Stimulated activated CD4-positive, alpha-beta T cell treated with anti-CD3 and anti-CD28 coated beads, TNF-alpha, amount 100 ng/mL, for 48 hours (primary cell): ENCODE measurements at regions not wholly inside any gene's neighbourhood (a gene's known extent, or its start where the extent isn't known, plus 50 kb on each side); places are given as distances from the start of the nearest gene placed in this dataset.

Experiments used
- DNase-seq, 3 donors: peaks; one replicate each; pipeline ENCODE4 v3.0.0-alpha.2; 2020; ENCODE audit warnings: low read depth in 3 of 3

DNA sequence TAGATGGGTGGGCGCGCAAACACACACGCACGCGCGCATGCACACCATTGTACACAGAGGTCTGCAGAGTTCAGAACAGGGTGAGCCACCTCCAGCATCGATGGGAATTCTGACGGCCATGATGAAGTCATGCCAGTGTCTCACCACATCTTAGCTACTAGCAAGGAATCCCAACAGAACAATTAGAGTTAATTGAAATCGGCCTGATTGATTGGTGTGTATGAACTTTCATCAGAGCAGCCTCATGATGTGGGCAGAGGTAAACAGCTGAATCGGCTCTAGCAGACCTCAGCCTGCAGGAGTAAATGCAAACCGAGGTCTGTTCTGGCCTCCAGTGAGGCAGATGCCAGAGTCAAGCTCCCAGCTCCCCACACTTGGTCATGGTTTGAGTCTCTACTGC is 200.6 kb downstream of the CBLN1 start:
- DNase-seq, result no peak

DNA sequence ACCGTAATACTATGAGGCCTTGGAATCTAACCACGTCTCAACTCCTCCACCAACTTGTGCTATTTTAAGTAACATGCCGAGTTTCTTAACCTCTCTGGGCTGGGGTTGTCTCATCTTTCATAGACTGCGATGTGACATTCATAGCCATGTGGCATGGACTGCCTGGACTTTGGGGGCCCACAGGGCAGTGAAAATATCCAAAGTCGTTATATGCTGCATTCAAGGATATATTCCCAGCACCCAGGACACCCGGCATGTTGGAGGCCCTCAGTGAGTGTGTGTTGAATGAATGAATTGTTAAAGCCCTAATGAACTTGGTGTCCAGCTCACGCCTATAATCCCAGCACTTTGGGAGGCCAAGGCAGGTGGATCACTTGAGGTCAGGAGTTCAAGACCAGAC is 203.1 kb downstream of the CBLN1 start:
- DNase-seq, result no peak

DNA sequence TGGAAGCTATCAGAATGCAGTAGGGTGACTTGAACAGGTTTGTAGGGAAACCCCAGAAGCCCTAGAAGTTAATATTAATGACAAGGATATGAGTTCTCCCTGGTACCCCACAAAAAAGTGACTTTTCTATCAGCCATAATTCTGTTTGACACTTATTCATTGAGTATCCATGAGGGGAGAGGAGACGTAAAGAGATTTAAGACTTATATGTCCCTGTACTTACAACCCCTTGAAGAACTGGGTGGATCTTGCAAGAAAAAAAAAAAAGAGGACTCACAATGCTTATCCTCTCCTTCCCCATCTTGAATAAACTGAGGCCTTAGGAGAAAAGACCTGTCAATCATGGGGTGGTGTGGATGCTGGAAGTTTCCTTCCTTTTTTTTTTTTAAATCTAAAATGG is 203.5 kb downstream of the CBLN1 start:
- no peak for DNase-seq

DNA sequence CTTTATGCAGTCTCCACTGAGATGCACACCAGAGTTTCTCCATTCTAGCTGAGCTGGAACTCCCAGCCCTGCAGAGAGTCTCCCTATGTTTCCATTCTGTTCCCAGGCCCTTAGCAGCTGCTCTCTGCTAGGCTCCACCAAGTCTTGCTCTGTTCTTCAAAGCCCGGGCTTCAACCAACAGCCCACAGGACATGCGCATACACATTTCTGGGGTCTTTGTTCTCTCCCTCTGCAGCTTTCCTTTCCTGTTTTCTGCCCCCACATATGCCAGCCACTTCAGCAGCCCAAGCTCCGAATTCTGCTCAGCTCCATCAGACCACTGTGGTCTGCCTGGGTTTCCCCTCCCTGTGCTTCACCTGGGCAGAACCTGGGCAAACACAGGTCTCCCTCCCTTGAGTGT is 205.9 kb downstream of the CBLN1 start:
- no peak for DNase-seq

DNA sequence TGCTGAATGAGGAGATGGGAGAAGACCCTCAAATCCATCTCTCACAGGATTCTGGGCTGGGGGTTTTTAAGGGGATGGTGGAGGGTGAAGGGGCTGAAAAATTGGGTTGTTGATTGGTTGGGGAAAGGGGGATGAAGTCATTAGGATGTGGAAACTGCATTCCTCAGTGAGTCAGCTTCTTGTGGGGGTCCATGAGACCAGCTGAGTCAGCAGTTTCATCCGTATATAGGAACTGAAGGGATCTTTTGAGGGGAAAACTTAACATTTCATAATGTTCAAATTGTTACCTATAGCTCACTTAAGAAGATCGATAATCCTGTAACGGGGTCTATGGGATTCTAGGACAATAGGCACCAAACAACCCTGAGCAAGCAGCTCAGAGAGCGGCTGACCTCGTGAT is 213.4 kb downstream of the CBLN1 start:
- DNase-seq, result no peak

DNA sequence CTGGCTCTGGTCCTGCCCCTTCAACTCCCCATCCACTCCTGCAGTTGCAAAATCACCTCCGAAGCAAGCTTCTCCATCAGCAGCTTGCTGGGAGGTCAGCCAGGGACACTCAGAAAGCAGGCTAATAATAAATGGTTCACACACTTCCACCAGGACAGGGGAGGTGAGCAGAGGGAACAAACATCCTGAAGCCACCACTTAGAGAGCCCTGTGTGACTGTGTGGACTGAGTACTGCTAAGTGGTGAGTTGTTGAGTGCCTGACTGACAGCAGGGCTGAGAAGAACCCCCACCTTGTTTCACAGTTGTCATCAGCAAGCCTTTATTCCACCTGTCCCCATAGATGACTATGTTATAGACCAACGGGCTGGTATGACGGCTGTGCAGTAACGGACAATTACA is 213.9 kb downstream of the CBLN1 start:
- DNase-seq, result no peak

DNA sequence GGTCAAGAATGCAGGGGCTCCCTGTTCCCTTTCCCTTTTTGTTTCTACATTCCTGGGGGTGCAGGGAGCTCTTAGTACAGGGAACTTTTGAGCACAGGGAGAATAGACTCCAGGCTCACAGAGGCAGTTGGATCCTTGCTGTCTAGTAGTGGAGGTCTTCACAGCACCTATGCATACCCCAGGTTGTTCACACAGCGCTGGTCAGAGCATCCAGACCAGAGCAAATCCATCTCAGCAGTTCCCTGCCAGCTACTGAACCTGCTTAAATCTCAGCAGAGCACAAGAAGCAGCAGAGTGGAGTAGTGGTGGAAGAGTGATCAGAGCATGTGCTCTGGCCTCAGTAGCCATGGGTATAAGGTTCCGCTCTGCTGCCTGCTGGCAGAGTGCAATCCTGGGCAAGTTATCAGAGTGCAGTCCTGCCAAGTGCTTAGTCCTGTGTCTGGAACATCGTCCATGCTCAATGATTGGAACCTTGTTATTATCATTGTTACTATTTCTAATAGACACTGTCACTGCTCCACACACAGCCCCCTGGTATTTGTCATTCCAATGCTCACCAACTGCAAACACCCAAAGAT is 220.4 kb downstream of the CBLN1 start:
- DNase-seq, result no peak

DNA sequence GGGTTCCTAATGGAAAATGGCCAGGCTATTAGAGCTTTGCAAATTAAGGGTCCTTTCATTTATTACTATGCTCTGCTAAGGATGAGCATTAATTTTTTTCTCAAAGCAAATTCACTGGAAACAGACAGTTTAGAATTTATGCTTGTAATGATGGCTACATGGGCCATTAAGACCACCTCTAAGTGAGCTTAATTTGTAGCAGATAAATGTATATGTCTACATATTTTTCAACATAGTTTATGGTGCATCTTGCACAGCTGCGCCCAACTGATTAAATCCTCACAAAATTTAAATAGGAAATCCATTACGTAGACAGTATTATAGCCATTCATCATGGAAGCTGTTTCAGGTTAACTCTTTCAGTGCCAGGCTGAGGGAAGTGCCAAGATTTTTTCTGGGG is 220.9 kb downstream of the CBLN1 start:
- DNase-seq, result no peak

DNA sequence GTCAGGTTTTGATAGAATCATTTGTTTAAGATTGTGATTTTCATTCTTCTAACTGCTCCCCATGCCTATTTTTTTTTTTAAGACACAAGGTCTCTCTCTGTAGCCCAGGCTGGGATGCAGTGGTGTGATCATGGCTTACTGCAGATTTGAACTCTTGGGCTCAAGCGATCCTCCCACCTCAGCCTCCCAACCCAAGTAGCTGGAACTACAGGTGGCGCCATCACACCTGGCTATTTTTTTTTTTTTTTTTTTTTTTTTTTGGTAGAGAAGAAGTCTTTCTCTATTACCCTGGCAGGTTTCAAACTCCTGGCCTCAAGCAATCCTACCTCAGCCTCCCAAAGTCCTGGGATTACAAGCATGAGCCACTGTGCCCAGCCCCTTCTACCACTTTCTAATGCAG is 223.3 kb downstream of the CBLN1 start:
- DNase-seq, result no peak

DNA sequence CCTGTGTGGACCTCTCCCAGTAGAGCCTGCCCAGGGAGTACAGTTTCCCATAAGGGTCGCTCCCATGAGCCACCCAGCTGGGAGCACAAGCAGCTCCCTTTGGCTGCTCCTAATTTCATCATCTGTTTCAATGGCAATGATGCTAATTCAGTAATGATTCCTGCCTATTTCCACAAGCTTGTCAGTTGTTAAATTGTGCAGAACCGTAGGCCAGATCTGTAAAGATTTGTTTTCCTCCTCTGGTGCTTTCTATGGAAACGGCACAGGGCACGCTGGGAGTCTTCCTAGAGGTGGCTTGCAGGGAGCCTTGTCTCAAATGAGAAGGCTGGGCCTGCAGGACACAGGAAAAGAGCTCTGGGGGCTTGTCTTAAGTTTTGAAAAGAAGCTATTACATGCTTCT is 223.7 kb downstream of the CBLN1 start:
- no peak for DNase-seq

DNA sequence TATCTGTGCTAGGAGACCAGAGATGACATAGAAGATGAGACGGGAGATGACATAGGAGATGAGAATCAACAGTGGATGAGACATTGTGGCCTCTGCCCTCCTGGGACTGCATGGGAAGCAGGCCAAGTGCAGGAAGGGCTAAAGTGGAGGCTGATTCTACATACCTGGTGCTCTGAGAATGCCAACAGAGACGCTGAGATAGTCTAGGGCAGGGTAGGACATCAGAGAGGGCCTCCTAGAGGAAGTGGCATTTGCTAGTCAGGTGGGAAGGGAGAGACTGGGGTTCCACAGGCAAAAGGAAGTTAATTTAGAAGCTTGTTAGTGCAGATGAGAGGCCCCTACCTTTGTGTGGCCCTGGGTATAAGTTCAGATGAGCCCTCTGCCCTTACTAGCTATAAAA is 224.2 kb downstream of the CBLN1 start:
- no peak for DNase-seq

DNA sequence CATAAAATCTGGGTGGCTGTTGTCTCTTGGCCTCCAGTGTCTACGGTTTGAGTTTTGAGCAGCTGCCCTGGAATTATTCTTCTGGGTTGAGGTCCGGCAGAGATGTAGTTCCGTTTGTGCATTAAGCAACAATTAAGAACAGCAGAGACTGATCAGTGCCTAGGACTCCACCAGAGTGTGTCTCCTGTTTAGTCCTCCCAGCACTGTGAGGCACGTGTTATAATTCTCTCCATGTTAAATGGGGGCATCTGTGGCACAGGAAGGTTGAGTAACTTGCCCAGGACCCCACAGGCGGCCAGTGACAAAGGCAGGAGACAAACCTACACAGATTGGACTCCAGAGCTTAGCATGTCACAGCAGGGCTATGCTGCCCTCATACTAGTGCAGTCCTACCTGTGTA is 225.1 kb downstream of the CBLN1 start:
- no peak for DNase-seq

DNA sequence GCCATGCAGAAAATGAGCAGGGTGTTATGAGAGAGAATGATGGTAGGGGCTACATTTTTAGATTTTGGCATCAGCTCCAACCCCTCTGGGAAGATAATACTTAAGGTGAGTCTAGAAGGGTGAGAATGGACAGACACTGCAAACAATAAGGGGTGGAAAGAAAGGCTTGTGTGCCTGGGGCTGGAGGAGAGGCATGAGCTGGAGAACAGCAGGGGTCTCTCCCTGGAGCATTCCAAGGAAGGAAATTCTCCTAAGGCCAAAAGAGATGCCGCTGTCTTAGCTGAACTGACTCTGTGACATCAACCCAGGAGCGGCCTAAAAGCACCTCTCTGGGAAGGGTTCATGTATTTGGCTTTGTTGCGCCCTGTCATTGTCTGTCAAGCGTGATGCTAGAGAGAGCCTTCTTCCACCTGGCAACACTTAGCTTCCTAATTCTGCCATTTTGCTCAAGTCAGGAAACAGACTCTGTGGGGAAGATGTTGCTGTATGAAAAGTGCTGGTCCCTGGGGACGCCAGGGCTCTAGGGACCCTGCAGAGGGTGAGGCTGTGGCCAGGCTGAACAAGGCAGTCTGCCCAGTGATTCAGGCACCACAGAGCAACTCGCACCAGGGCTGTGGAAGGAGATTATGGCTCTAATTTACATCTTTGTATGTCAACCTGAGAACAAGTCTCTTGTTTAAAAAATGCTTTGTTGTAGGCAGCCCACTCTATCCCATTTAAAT is 225.7 kb downstream of the CBLN1 start:
- no peak for DNase-seq

DNA sequence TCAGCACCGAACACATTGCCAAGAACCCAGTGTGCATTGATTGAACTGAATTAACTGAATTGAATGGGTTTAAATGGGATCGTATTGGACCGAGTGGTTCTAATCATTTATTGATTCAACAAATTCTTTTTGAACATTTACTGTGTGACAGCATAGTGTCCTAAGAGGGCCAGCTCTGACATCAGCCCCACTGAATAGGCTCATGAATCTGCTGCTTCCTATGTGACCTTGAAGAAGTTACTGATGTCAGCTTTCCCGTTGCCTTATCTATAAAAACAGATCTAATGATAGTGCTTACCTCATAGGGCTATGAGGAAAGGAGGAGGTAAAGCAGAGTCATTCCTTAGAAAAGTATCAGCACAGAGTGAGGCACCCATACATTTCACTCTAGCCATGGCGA is 226.3 kb downstream of the CBLN1 start:
- no peak for DNase-seq

DNA sequence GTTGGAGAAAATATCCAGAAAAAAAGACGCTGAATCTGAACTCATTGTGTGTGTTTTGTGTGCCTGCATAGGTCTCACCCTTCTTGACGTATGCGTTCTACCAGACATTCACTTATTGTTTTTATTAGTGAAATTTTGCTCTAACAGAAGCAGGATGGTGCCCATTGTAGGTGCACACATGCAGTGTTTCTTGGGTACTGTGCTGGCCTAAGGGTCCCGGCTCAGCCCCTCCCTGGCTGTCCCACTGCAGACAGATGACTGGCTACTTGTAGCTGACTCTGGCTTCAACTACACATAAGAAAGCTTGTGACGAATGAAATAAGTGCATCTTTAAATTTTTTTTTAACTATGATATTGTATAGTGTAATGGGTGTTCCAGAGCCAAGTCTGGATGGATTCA is 227.0 kb downstream of the CBLN1 start:
- DNase-seq, result no peak

DNA sequence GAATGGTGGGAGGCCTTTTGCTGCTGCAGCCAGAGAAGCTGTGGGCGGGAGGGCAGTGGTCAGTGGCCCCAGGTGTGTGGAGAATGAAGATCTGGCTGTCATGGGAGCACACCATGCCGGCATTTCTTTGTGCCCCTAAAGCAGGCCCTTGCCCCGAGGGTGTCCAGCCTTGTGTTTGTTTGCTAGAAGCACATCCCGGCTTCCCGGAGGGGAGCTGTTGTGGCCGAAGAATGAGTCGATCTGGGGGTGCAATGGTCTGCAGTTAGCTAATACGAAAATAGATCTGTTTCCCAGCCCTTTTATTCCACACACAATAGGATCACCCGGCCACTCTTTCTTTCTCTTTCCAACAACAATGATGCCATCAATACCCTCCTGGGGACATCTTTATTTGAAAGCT is 228.8 kb downstream of the CBLN1 start:
- DNase-seq, result no peak

DNA sequence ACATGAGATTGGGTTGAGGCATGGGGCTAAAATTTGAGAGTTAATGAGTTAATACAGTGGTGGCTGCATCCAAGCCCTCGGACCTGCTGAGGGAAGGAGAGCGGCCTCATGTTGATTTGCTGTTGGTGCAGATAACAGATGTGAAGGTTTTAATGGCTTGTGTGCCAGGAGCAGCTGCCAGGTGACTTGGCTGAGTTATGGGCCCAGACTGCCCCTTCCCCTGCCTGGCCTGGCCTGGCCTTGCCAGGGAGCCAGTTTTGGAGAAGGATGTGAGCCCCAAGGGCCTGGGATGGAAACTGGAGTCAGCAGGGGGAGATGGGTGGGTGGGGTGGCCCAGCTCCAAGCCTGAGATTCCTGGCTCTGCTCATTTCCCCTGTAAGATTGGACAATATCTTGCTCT is 230.1 kb downstream of the CBLN1 start:
- no peak for DNase-seq

DNA sequence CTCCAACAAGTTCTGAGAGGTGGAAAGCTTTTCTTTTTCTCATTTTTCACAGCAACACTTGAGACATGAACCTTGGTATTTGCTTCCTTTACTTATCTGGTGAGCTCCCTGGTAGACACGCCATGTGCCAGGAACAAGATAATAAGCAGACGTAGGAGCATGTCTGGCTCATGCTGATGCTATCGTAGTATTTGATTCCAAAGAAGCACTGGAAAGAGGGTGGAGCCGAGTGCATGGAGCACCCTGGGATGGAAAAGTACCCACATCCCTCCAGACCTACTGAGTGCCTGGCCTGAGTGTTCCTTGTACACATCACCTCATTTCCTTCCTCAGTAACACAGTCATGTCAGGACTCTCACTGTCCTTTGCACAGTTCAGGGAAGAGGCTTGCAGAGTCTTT is 231.0 kb downstream of the CBLN1 start:
- DNase-seq, result no peak

DNA sequence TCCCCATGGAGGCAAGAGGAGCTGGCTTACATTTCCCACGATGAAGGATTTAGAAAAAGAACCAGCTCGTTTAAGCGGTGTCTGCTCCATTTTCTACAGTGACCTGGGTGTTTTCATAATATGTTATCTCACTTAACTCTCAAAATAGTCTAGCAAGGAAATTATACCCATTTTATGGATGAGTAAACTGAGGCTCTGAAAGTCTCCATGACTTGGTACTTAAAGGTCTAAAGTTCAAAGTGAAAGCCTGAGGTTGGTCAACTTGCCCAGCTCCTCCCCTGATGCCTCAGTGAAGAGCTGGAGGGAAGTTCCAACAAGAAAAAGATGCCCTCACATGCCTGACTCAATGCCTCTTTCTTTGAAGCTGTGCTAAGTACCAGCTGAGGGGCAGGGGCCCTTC is 232.0 kb downstream of the CBLN1 start:
- DNase-seq, result no peak

DNA sequence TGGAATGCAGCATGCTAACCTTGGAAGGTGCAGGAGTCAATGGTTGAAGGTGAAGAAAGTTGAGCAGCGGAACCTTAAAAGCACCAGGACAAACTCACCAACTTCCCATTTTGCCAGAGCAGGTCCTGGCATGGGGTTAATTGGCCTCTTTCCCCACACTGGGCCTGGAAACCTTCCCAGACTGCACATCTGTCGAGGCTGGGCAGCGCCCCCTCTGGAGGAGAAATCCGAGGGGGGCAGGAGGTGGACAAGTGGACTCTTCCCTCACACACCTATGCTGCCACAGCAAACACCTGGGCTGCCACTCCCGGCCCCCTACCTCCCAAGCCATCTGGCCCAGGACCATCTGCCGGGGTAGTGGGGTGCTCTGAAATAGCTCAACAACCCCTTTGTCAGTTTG is 232.4 kb downstream of the CBLN1 start:
- no peak for DNase-seq

DNA sequence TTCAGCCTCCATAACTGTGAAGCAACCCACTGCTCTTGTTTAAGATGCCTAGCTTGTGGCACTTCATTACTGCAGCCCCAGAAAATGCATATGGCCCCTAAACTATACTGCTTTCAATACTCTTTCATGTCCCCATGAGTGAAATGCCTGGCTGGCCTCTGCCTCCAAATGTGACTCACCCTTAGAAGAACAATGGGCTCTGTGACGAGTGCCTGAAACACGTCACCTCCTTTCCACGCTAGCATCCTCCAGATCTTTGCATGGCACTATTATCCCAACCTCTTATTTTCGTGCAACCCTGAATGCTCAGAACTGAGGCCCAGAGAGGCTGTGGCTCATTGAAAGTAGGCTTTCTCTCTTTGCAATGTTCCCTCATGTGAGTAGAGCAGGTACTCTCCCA is 233.1 kb downstream of the CBLN1 start:
- DNase-seq, result no peak

DNA sequence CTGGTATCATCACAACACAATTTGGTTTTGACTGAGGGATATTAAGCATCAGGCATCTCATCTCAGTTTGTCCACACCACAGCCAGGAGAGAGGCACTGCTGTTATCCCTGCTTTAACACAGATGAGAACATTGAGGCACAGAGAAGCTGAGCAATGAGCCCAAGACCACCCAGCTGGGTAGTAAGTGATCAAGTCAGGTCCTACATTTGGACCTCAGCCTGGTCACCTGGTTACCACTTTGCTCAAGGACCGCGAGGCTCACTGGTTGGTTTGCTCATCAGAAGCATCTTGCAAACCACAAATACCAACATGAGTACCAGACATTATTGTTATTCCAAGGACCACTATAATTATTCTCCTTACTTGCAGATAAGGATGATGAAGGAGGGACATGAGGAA is 245.5 kb downstream of the CBLN1 start:
- no peak for DNase-seq

DNA sequence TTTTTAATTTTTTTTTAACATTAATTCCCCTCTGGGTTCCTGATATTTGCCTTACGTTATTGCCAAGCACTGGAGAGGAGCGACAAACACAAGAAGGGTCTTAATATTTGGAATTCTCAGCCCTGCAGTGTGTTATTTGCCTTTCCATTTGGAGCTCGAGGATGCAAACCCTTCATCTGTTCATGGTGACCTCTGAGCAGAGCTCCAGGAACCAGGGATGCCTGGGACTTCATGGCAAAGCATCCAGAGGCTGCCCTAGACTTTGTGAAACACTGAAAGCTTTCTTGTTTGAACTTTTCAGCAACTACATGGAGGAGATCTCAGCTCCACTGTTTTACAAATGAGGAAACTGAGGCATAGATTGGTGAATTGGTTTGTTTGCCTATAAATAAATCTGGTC is 254.2 kb downstream of the CBLN1 start:
- DNase-seq, result no peak

DNA sequence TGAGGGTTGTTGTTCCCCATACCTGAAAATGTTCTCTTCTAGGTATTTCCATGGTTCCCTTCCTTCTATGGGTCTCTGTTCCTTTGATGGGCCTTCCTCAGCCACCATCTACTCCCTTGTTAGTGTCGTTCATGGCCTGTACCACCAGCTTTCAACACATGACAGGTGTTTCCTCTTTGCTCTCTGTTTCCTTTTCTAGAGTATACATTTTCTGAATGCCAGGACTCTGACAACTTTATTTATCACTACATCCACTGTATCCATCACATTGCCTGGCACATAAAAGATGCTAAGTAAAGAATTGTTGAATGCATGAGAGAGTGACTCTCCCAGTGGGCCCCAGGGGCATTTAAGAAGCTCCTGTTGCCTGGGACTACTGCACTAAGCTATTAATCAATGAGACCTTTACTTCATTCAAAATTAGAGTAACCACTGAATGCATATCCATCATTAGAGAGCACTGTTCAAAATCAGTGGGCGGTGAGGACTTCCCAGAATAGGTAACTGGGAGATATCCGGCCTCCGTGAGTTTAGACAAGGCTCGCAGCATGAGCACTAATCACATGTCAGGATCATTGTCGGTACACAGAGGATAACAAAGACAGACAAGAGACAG is 255.0 kb downstream of the CBLN1 start:
- no peak for DNase-seq
